Endothelial cell (in vitro differentiated cells): ENCODE measurements at regions not wholly inside any gene's neighbourhood (a gene's known extent, or its start where the extent isn't known, plus 50 kb on each side); places are given as distances from the start of the nearest gene placed in this dataset.

Source experiments
- DNase-seq: peaks from one replicate; pipeline ENCODE4 v3.0.0; 2021; ENCODE audit warnings: low spot score
- H3K27ac Mint-ChIP-seq: one replicate; pipeline ENCODE4 v1.8.0; 2021; ENCODE audit warnings: mixed read lengths, inconsistent platforms; ENCODE audit not compliant: unreplicated experiment
- H3K27me3 Mint-ChIP-seq: one replicate; pipeline ENCODE4 v1.8.0; 2021; ENCODE audit warnings: mild to moderate bottlenecking, moderate library complexity, mixed read lengths, inconsistent platforms; ENCODE audit not compliant: unreplicated experiment
- H3K36me3 Mint-ChIP-seq: one replicate; pipeline ENCODE4 v1.8.0; 2021; ENCODE audit warnings: mild to moderate bottlenecking, low read depth, mixed read lengths, inconsistent platforms; ENCODE audit not compliant: unreplicated experiment
- H3K4me1 Mint-ChIP-seq: one replicate; pipeline ENCODE4 v1.8.0; 2021; ENCODE audit warnings: mild to moderate bottlenecking, mixed read lengths, inconsistent platforms; ENCODE audit not compliant: unreplicated experiment
- H3K4me3 Mint-ChIP-seq: one replicate; pipeline ENCODE4 v1.8.0; 2021; ENCODE audit warnings: mild to moderate bottlenecking, mixed read lengths, inconsistent platforms; ENCODE audit not compliant: unreplicated experiment
- H3K9me3 Mint-ChIP-seq: one replicate; pipeline ENCODE4 v1.8.0; 2021; ENCODE audit warnings: mixed read lengths, inconsistent platforms; ENCODE audit not compliant: unreplicated experiment
- CTCF ChIP-seq: fragments of 200-600 bp; sonication (generic); IDR thresholded peaks from one replicate; pipeline ENCODE4 v1.5.0; 2021; ENCODE audit warnings: antibody characterized with exemption; ENCODE audit not compliant: unreplicated experiment

- no peak for TF ChIP-seq CTCF
- no peak for DNase-seq
- Mint-ChIP-seq H3K36me3 (no peaks in the 10 kb centered on the region), H3K27me3 (no peaks in the 10 kb centered on the region), H3K4me1 (no peaks in the 10 kb centered on the region), H3K4me3 (no peak overlapping the region), H3K9me3 (no peaks in the 10 kb centered on the region), H3K27ac (no peak overlapping the region)
Observed at GRCh38 chr3:177561365-177561764, 364.1 kb upstream of the TBL1XR1 start.

GRCh38 chr3:177561769-177562392 lies 364.6 kb upstream of the TBL1XR1 start:
- Mint-ChIP-seq H3K4me1 (no peaks in the 10 kb centered on the region), H3K9me3 (no peaks in the 10 kb centered on the region), H3K27ac (no peak overlapping the region), H3K27me3 (no peaks in the 10 kb centered on the region), H3K36me3 (no peaks in the 10 kb centered on the region), H3K4me3 (no peak overlapping the region)
- DNase-seq, result no peak
- TF ChIP-seq CTCF, result no peak

- no peak for TF ChIP-seq CTCF
- Mint-ChIP-seq H3K9me3 (no peaks in the 10 kb centered on the region), H3K27ac (no peak overlapping the region), H3K27me3 (no peaks in the 10 kb centered on the region), H3K4me3 (no peak overlapping the region), H3K36me3 (no peaks in the 10 kb centered on the region), H3K4me1 (no peaks in the 10 kb centered on the region)
- no peak for DNase-seq
Observed at GRCh38 chr3:177563243-177563780, 366.0 kb upstream of the TBL1XR1 start.

GRCh38 chr3:177563792-177564191 lies 366.5 kb upstream of the TBL1XR1 start:
- Mint-ChIP-seq H3K4me1 (no peaks in the 10 kb centered on the region), H3K27me3 (no peaks in the 10 kb centered on the region), H3K4me3 (no peak overlapping the region), H3K9me3 (no peaks in the 10 kb centered on the region), H3K27ac (no peak overlapping the region), H3K36me3 (no peaks in the 10 kb centered on the region)
- DNase-seq, result no peak
- TF ChIP-seq CTCF, result no peak

GRCh38 chr3:177565981-177566380 lies 368.7 kb upstream of the TBL1XR1 start:
- Mint-ChIP-seq H3K27me3 (no peaks in the 10 kb centered on the region), H3K9me3 (no peaks in the 10 kb centered on the region), H3K36me3 (no peaks in the 10 kb centered on the region), H3K4me3 (no peak overlapping the region), H3K4me1 (no peaks in the 10 kb centered on the region), H3K27ac (no peak overlapping the region)
- no peak for DNase-seq
- no peak for TF ChIP-seq CTCF
